Breast epithelium (tissue), 3 donors: ENCODE measurements at regions not wholly inside any gene's neighbourhood (a gene's known extent, or its start where the extent isn't known, plus 50 kb on each side); places are given as distances from the start of the nearest gene placed in this dataset.

Experiments used
- CTCF ChIP-seq, 3 donors: fragments of 450-650 bp; IDR thresholded peaks; one replicate each; pipeline ENCODE4 v1.5.1; 2016 to 2017; ENCODE audit warnings: antibody characterized with exemption in 3 of 3, mild to moderate bottlenecking in 3 of 3, moderate library complexity in 3 of 3
- POLR2A ChIP-seq: fragments of 450-650 bp; IDR thresholded peaks from one replicate; pipeline ENCODE4 v1.6.1; 2016; ENCODE audit warnings: antibody characterized with exemption, mild to moderate bottlenecking, moderate library complexity
- POLR2AphosphoS5 ChIP-seq, 3 donors: sonication (generic); formaldehyde crosslinking; IDR thresholded peaks; one replicate each; pipeline ENCODE4 v1.6.1; 2017; ENCODE audit warnings: antibody characterized with exemption in 3 of 3

GRCh38 chr11:105361651-105362050 is 222.1 kb upstream of the CARD18 start:
- TF ChIP-seq CTCF (IDR thresholded peaks at IDR 0.05) (no peak), POLR2A (no peak), POLR2AphosphoS5 (IDR thresholded peaks at IDR 0.05) (no peak)
